Erythroblast (primary cell): ENCODE measurements at regions not wholly inside any gene's neighbourhood (a gene's known extent, or its start where the extent isn't known, plus 50 kb on each side); places are given as distances from the start of the nearest gene placed in this dataset.

Source experiments
- DNase-seq, 2 experiments: peaks; one replicate each; lab custom pipeline; 2025; lab: John Stamatoyannopoulos, UW
- GATA1 ChIP-seq: IDR thresholded peaks from 2 replicates; pipeline ENCODE4 v1.6.1; 2011; ENCODE audit warnings: low read depth, mild to moderate bottlenecking, control low read depth, low read length, moderate library complexity
- POLR2A ChIP-seq: IDR thresholded peaks from 2 replicates; pipeline ENCODE4 v1.6.1; 2011; ENCODE audit warnings: mild to moderate bottlenecking, low read length

- DNase-seq = no peak
These were observed 773.5 kb downstream of the XPNPEP1 start for GRCh38 chr10:109149666-109150350.

GRCh38 chr10:109127363-109127762 is 795.9 kb downstream of the XPNPEP1 start:
- no peak for DNase-seq
- TF ChIP-seq POLR2A = no peak
- TF ChIP-seq GATA1 = no peak

More at GRCh38 chr10:109149666-109150350, 773.5 kb downstream of the XPNPEP1 start:
- no peak for TF ChIP-seq POLR2A
- no peak for TF ChIP-seq GATA1

DNA sequence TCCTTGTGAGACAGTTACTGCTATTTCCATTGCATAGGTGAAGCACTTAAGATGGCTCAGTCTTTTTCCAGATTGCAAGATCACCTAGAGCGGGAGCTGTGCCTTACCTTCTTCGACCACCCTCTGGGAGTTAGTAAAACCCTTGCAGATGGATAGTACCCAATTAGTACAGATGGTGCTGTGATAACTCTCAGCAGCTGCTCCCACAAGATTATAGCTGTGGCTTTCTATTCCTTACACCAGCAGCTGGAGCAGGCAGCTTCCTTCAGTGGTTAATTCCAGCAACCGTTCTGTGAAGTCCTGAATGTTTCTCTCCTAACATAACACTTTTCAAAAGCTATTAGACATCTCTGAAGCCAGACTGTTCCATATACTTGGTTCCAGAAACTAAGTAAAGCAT is 796.8 kb downstream of the XPNPEP1 start:
- no peak for DNase-seq
- TF ChIP-seq POLR2A = no peak
- no peak for TF ChIP-seq GATA1

DNA sequence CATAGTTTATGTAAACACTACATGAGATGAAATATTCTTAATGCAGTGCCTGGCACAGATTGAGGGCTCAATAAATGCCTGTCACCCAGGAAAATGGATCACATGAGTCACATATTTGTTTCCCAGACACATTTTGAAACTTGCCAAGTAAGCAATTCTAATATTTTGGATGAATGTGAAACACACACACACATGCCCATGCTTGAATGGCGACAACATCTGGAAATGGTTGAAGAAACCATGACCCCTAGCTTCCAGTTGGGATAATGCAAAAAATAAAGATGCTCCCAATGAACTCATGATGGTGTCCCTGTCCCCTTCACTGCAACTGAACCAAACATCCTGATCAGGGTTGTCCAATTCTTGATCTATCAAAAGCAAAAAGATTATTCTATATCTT is 797.3 kb downstream of the XPNPEP1 start:
- TF ChIP-seq POLR2A = no peak
- TF ChIP-seq GATA1 = no peak
- peak; percentile 6 to 7 for DNase-seq

- TF ChIP-seq GATA1 (no peak), POLR2A (no peak)
- DNase-seq = no peak
These were observed 808.1 kb downstream of the XPNPEP1 start for GRCh38 chr10:109115179-109115578.

DNA sequence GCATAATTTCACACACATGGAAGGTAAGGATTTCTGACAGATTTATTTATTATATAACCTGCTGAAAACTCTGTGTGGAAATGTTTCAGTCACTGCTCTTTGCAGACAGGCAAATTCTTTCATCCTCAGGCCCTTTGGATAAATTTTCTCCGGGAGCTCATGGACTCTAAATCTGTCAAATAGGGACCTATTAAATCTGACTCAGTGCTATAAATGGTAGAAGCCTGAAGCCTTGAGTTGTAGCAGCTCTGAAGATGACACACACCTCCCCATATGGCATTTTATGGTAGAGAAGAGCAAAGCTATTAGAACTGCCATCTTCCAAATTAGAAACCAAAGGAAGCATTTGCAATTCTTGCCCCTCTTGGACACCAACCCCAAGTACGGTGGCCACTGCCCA is 808.7 kb downstream of the XPNPEP1 start:
- DNase-seq = no peak
- TF ChIP-seq POLR2A (no peak), GATA1 (no peak)

GRCh38 chr10:109106604-109107003 is 816.7 kb downstream of the XPNPEP1 start:
- TF ChIP-seq GATA1 = no peak
- no peak for TF ChIP-seq POLR2A

GRCh38 chr10:109105725-109106124 is 817.6 kb downstream of the XPNPEP1 start:
- no peak for DNase-seq
- TF ChIP-seq POLR2A = no peak

More at GRCh38 chr10:109106604-109107003, 816.7 kb downstream of the XPNPEP1 start:
- DNase-seq = no peak

- TF ChIP-seq POLR2A = no peak
- no peak for TF ChIP-seq GATA1
- no peak for DNase-seq
These were observed 818.5 kb downstream of the XPNPEP1 start for GRCh38 chr10:109104806-109105205.

GRCh38 chr10:109103278-109103677 is 820.0 kb downstream of the XPNPEP1 start:
- DNase-seq = no peak
- TF ChIP-seq POLR2A (no peak), GATA1 (no peak)

GRCh38 chr10:109089779-109090178 is 833.5 kb downstream of the XPNPEP1 start:
- DNase-seq = no peak
- TF ChIP-seq POLR2A (no peak), GATA1 (no peak)

DNA sequence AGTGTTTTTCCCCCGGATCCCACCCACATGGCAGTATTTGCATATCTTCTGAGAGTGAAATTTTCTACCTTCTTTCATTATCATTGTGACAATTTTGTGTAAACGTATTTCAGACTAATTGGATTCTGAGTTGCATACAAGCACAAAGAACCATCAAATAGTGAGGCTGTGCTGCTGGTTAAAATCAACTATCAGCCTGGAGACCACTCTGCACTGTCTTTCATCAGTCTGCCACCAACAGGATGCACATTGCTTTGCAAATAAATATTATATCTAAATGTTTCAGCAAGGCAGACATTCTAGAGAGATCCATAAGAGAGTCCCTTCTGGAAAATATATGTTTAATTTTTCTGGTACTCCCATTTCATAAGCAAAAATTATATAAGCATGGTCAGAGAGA is 851.8 kb downstream of the XPNPEP1 start:
- no peak for TF ChIP-seq GATA1
- TF ChIP-seq POLR2A = no peak
- DNase-seq = no peak

- no peak for DNase-seq
- TF ChIP-seq POLR2A (no peak), GATA1 (no peak)
These were observed 852.8 kb downstream of the XPNPEP1 start for GRCh38 chr10:109070492-109070891.

DNA sequence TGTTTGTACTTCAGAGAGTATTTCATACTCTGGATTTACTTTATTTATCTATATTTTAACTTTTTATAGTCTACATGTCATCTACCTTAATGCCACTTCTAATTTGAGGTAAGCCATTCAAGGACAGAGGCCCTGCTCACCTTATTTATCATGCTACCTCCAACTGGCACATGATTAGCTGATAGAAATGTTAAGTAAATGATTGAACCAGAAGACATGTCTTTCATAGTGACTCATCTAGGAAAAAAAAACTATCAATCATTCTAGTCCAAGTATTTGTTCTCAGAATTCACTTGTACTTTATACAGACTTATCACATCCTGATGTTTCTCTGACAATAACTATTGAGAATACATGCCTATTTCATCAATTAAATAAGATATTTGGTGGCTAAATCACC is 856.3 kb downstream of the XPNPEP1 start:
- no peak for DNase-seq
- no peak for TF ChIP-seq GATA1
- TF ChIP-seq POLR2A = no peak

DNA sequence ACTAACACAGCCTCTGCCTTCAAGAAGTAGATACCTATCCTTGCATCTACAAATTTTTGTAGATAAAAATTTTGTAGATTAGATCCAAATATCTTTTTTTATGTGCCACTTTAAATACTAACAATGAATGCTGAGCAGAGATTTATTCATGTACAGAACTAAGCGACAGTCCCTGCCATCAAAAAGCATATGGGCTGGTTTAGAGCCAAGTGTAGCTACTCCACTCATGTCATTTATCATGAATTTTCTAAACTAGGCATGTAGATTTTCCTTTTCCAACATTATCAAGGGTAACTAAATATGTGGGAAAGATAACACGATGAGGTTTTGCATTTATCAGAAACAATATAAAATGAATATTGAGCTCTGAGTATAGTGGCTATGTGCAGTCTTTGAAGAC is 857.5 kb downstream of the XPNPEP1 start:
- no peak for DNase-seq
- no peak for TF ChIP-seq GATA1
- TF ChIP-seq POLR2A = no peak
